Vagina (tissue), 2 donors: ENCODE measurements at regions not wholly inside any gene's neighbourhood (a gene's known extent, or its start where the extent isn't known, plus 50 kb on each side); places are given as distances from the start of the nearest gene placed in this dataset.
"Not testable (repeated sequence)": the region's sequence is repeated elsewhere in the genome, so short reads cannot be mapped to it uniquely, and the experiment has no call there.

ENCODE experiments used
- DNase-seq, 2 donors: peaks; one replicate each; pipeline ENCODE4 v3.0.0-alpha.2; 2017; ENCODE audit errors: extremely low spot score in 2 of 2
- H3K27ac ChIP-seq: fragments of 200-600 bp; sonication (generic); one replicate; pipeline ENCODE4 v1.5.1; 2019
- H3K27me3 ChIP-seq: fragments of 200-600 bp; sonication (generic); one replicate; pipeline ENCODE4 v1.5.1; 2019
- H3K36me3 ChIP-seq, 2 donors: fragments of 200-600 bp; sonication (generic); one replicate each; pipeline ENCODE4 v1.5.1; 2017 to 2019
- H3K4me1 ChIP-seq: fragments of 200-600 bp; sonication (generic); one replicate; pipeline ENCODE4 v1.5.1; 2019
- H3K4me3 ChIP-seq, 2 donors: fragments of 200-600 bp; sonication (generic); 1 replicate in 1 of 2; 2 replicates in 1 of 2; pipeline ENCODE4 v1.5.1; 2016 to 2019
- H3K9me3 ChIP-seq: fragments of 200-600 bp; sonication (generic); one replicate; pipeline ENCODE4 v1.5.1; 2019
- CTCF ChIP-seq, 3 experiments: fragments of 450-650 bp in 2 of 3; fragments of 200-600 bp in 1 of 3; sonication (generic) in 1 of 3; IDR thresholded peaks; one replicate each; pipeline ENCODE4 v1.5.1; 2017 to 2019; ENCODE audit warnings: antibody characterized with exemption in 3 of 3, mild to moderate bottlenecking in 2 of 3, moderate library complexity in 2 of 3
- POLR2A ChIP-seq, 2 donors: fragments of 450-650 bp; IDR thresholded peaks; one replicate each; pipeline ENCODE4 v1.6.1; 2017; ENCODE audit warnings: antibody characterized with exemption in 2 of 2, mild to moderate bottlenecking in 2 of 2, moderate library complexity in 2 of 2
- POLR2AphosphoS5 ChIP-seq, 2 donors: sonication (generic); formaldehyde crosslinking; IDR thresholded peaks; one replicate each; pipeline ENCODE4 v1.9.0; 2017; ENCODE audit warnings: antibody characterized with exemption in 2 of 2, mild to moderate bottlenecking in 2 of 2, low read depth in 1 of 2; ENCODE audit not compliant: insufficient read depth in 1 of 2
- intact Hi-C: fragments of 100-400 bp; cut with DNase I; formaldehyde crosslinking; loops from one replicate; pipeline ENCODE4 v1.15.1; 2023

DNA sequence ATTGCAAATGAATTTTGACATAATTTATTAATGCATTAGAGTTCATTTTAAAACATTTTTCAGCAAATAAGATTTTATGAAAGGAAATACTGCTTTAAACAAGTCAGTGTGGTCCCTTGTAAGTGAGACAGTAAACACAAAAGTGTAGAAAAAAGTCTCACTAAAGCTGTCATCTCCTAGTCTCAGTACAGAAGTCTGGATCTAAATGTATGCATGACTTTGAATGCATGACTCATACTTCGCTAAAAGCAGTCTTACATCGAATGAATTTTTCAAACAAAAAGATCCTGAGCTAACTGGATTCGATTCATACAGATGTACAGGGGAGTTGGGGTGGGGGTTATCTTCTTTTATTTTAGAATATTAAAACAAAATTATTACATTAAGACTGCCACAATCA, 207.4 kb upstream of the VCX start:
- Histone ChIP-seq H3K4me3 (no peak overlapping the region), H3K4me1 (no peaks in the 10 kb centered on the region), H3K27ac (no peak overlapping the region), H3K36me3 (no peaks in the 10 kb centered on the region), H3K9me3 (no peaks in the 10 kb centered on the region), H3K27me3 (no peaks in the 10 kb centered on the region)
- intact Hi-C loops, result no loop called here
- TF ChIP-seq POLR2AphosphoS5 (IDR thresholded peaks at IDR 0.05; ENCODE audit: insufficient read depth in 1 of 2, low read depth in 1 of 2) (no peak), CTCF (IDR thresholded peaks at IDR 0.05) (no peak), POLR2A (IDR thresholded peaks at IDR 0.05) (no peak)
- no peak for DNase-seq

DNA sequence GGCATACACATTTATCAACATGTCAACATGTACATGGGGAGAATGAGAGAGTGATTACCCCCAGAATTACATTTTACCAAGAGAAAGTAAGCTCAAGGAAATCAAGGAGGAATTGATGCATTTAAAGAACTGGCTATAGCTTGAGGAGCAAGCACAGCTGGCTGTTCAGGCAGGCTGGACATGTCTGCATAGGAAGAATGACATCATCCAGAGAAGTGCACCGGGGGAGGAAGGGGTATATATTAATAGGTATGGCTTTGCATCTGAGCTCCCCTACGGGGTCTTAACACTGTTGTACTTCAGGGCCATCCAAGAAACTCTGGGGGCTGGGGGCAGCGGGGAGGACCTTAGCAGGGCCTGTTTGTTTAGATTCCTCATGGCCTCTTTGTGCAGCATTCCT, 222.4 kb upstream of the VCX start:
- no peak for DNase-seq
- H3K4me1 ChIP-seq, result no peaks in the 10 kb centered on the region
- intact Hi-C loops, result no loop called here
- no peak for TF ChIP-seq POLR2AphosphoS5 (IDR thresholded peaks at IDR 0.05; ENCODE audit: insufficient read depth in 1 of 2, low read depth in 1 of 2)
- TF ChIP-seq CTCF (IDR thresholded peaks at IDR 0.05), result no peak
- TF ChIP-seq POLR2A (IDR thresholded peaks at IDR 0.05), result no peak
- H3K36me3 ChIP-seq, result no peaks in the 10 kb centered on the region
- no peak overlapping the region for H3K27ac ChIP-seq
- no peak overlapping the region for H3K4me3 ChIP-seq
- H3K27me3 ChIP-seq, result no peaks in the 10 kb centered on the region
- H3K9me3 ChIP-seq, result no peaks in the 10 kb centered on the region

GRCh38 chrX:7617994-7618393, 225.0 kb upstream of the VCX start:
- DNase-seq, result no peak
- TF ChIP-seq CTCF (IDR thresholded peaks at IDR 0.05) (no peak), POLR2A (IDR thresholded peaks at IDR 0.05) (no peak), POLR2AphosphoS5 (IDR thresholded peaks at IDR 0.05; ENCODE audit: insufficient read depth in 1 of 2, low read depth in 1 of 2) (no peak)
- intact Hi-C loops, result no loop called here

DNA sequence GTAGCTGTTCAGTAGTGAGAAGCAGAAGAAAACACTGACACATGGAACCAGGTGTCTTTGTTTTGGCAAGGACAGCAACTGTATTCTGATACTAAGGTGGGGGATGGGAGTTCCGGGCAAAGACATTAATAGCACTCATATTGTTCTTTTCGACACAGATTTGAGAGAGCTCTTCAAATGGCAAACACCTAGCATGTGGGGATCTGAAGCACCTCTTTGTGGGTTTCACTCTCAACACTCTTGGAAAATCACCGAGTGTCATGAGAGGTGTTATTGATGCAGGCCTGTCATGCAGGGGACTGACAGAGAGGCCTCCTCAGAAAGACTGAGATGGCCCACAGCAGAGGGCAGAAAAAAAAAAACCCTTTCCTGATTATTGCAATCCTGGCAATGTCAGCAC, 228.4 kb upstream of the VCX start:
- DNase-seq, result no peak
- H3K27me3 ChIP-seq, result no peaks in the 10 kb centered on the region
- H3K4me3 ChIP-seq, result no peak overlapping the region
- no peaks in the 10 kb centered on the region for H3K36me3 ChIP-seq
- H3K4me1 ChIP-seq, result no peaks in the 10 kb centered on the region
- intact Hi-C loops, result no loop called here
- no peak overlapping the region for H3K27ac ChIP-seq
- no peaks in the 10 kb centered on the region for H3K9me3 ChIP-seq
- TF ChIP-seq POLR2AphosphoS5 (IDR thresholded peaks at IDR 0.05; ENCODE audit: insufficient read depth in 1 of 2, low read depth in 1 of 2) (no peak), POLR2A (IDR thresholded peaks at IDR 0.05) (no peak), CTCF (IDR thresholded peaks at IDR 0.05) (no peak)

More at GRCh38 chrX:7617994-7618393, 225.0 kb upstream of the VCX start:
- H3K4me1 ChIP-seq, result no peaks in the 10 kb centered on the region
- H3K27ac ChIP-seq, result no peak overlapping the region
- no peak overlapping the region for H3K4me3 ChIP-seq
- H3K27me3 ChIP-seq, result no peaks in the 10 kb centered on the region
- H3K9me3 ChIP-seq, result no peaks in the 10 kb centered on the region
- no peaks in the 10 kb centered on the region for H3K36me3 ChIP-seq

GRCh38 chrX:7608625-7609024, 234.3 kb upstream of the VCX start:
- H3K27ac ChIP-seq, H3K9me3 ChIP-seq, intact Hi-C loops, H3K27me3 ChIP-seq, H3K36me3 ChIP-seq, DNase-seq, H3K4me1 ChIP-seq, H3K4me3 ChIP-seq: not testable (repeated sequence)
